ENCODE measurements at regions not wholly inside any gene's neighbourhood (a gene's known extent, or its start where the extent isn't known, plus 50 kb on each side); places are given as distances from the start of the nearest gene placed in this dataset.

GRCh38 chr10:61319386-61320256 is 133.6 kb downstream of the TMEM26 start:
- no peak for DNase-seq (ENCODE audit: low read depth in 4 of 4, low spot score in 3 of 4)

- DNase-seq (ENCODE audit: low read depth in 4 of 4, low spot score in 3 of 4) = no peak
These were observed 134.8 kb downstream of the TMEM26 start for GRCh38 chr10:61318429-61318828.

- DNase-seq (ENCODE audit: low read depth in 4 of 4, low spot score in 3 of 4) = no peak
These were observed 135.5 kb downstream of the TMEM26 start for GRCh38 chr10:61317706-61318105.

- DNase-seq (ENCODE audit: low read depth in 4 of 4, low spot score in 3 of 4) = no peak
These were observed 136.4 kb downstream of the TMEM26 start for GRCh38 chr10:61316676-61317265.

- no peak for DNase-seq (ENCODE audit: low read depth in 4 of 4, low spot score in 3 of 4)
These were observed 138.9 kb downstream of the TMEM26 start for GRCh38 chr10:61314273-61314672.

- DNase-seq (ENCODE audit: low read depth in 4 of 4, low spot score in 3 of 4) = no peak
These were observed 139.7 kb downstream of the TMEM26 start for GRCh38 chr10:61313460-61313859.

- no peak for DNase-seq (ENCODE audit: low read depth in 4 of 4, low spot score in 3 of 4)
These were observed 148.4 kb downstream of the TMEM26 start for GRCh38 chr10:61304746-61305145.

- no peak for DNase-seq (ENCODE audit: low read depth in 4 of 4, low spot score in 3 of 4)
These were observed 151.1 kb downstream of the TMEM26 start for GRCh38 chr10:61302124-61302523.

- no peak for DNase-seq (ENCODE audit: low read depth in 4 of 4, low spot score in 3 of 4)
These were observed 151.6 kb downstream of the TMEM26 start for GRCh38 chr10:61301575-61301974.

GRCh38 chr10:61299841-61300240 is 153.3 kb downstream of the TMEM26 start:
- no peak for DNase-seq (ENCODE audit: low read depth in 4 of 4, low spot score in 3 of 4)

GRCh38 chr10:61299156-61299555 is 154.0 kb downstream of the TMEM26 start:
- no peak for DNase-seq (ENCODE audit: low read depth in 4 of 4, low spot score in 3 of 4)

GRCh38 chr10:61298194-61298593 is 155.0 kb downstream of the TMEM26 start:
- DNase-seq (ENCODE audit: low read depth in 4 of 4, low spot score in 3 of 4) = no peak

- DNase-seq (ENCODE audit: low read depth in 4 of 4, low spot score in 3 of 4) = no peak
These were observed 157.0 kb downstream of the TMEM26 start for GRCh38 chr10:61296161-61296560.

- DNase-seq (ENCODE audit: low read depth in 4 of 4, low spot score in 3 of 4) = no peak
These were observed 159.1 kb downstream of the TMEM26 start for GRCh38 chr10:61294131-61294530.

GRCh38 chr10:61289813-61290212 is 163.4 kb downstream of the TMEM26 start:
- no peak for DNase-seq (ENCODE audit: low read depth in 4 of 4, low spot score in 3 of 4)

GRCh38 chr10:61286686-61287085 is 166.5 kb downstream of the TMEM26 start:
- no peak for DNase-seq (ENCODE audit: low read depth in 4 of 4, low spot score in 3 of 4)

- no peak for DNase-seq (ENCODE audit: low read depth in 4 of 4, low spot score in 3 of 4)
These were observed 167.4 kb downstream of the TMEM26 start for GRCh38 chr10:61285749-61286148.

GRCh38 chr10:61284222-61284890 is 168.8 kb downstream of the TMEM26 start:
- DNase-seq (ENCODE audit: low read depth in 4 of 4, low spot score in 3 of 4) = peak; percentile 51 to 71 (median 58)

- no peak for DNase-seq (ENCODE audit: low read depth in 4 of 4, low spot score in 3 of 4)
These were observed 169.5 kb downstream of the TMEM26 start for GRCh38 chr10:61283481-61284221.

- DNase-seq (ENCODE audit: low read depth in 4 of 4, low spot score in 3 of 4) = no peak
These were observed 170.1 kb downstream of the TMEM26 start for GRCh38 chr10:61283066-61283465.

GRCh38 chr10:61280303-61280702 is 172.9 kb downstream of the TMEM26 start:
- DNase-seq (ENCODE audit: low read depth in 4 of 4, low spot score in 3 of 4) = no peak
